ENCODE measurements at regions not wholly inside any gene's neighbourhood (a gene's known extent, or its start where the extent isn't known, plus 50 kb on each side); places are given as distances from the start of the nearest gene placed in this dataset.

- H3K4me3 ChIP-seq (ENCODE audit: control insufficient read depth, low read depth, low read length) = no peak overlapping the region
- no peak for DNase-seq (ENCODE audit: low read depth)
- no peak for TF ChIP-seq CTCF (conservative IDR thresholded peaks at IDR 0.05; ENCODE audit: control insufficient read depth, insufficient read depth, low read depth, low read length)
Measured at GRCh38 chr15:62474021-62474770, 309.1 kb upstream of the C2CD4B start.

- no peak overlapping the region for H3K4me3 ChIP-seq (ENCODE audit: control insufficient read depth, low read depth, low read length)
- no peak for TF ChIP-seq CTCF (conservative IDR thresholded peaks at IDR 0.05; ENCODE audit: control insufficient read depth, insufficient read depth, low read depth, low read length)
- peak; percentile 47 for DNase-seq (ENCODE audit: low read depth)
Measured at GRCh38 chr15:62474771-62475124, 309.7 kb upstream of the C2CD4B start.

- no peak for DNase-seq (ENCODE audit: low read depth)
- no peak for TF ChIP-seq CTCF (conservative IDR thresholded peaks at IDR 0.05; ENCODE audit: control insufficient read depth, insufficient read depth, low read depth, low read length)
- H3K4me3 ChIP-seq (ENCODE audit: control insufficient read depth, low read depth, low read length) = no peak overlapping the region
Measured at GRCh38 chr15:62475591-62475990, 310.5 kb upstream of the C2CD4B start.

- no peak for DNase-seq (ENCODE audit: low read depth)
- no peak overlapping the region for H3K4me3 ChIP-seq (ENCODE audit: control insufficient read depth, low read depth, low read length)
- no peak for TF ChIP-seq CTCF (conservative IDR thresholded peaks at IDR 0.05; ENCODE audit: control insufficient read depth, insufficient read depth, low read depth, low read length)
Measured at GRCh38 chr15:62476163-62476562, 311.1 kb upstream of the C2CD4B start.

GRCh38 chr15:62477929-62478328 lies 312.8 kb upstream of the C2CD4B start:
- DNase-seq (ENCODE audit: low read depth) = no peak
- H3K4me3 ChIP-seq (ENCODE audit: control insufficient read depth, low read depth, low read length) = no peak overlapping the region
- no peak for TF ChIP-seq CTCF (conservative IDR thresholded peaks at IDR 0.05; ENCODE audit: control insufficient read depth, insufficient read depth, low read depth, low read length)

GRCh38 chr15:62482785-62483429 lies 317.8 kb upstream of the C2CD4B start:
- DNase-seq (ENCODE audit: low read depth) = no peak

More at GRCh38 chr15:62482785-62483429, 317.8 kb upstream of the C2CD4B start:
- peak; percentile 5 for TF ChIP-seq CTCF (conservative IDR thresholded peaks at IDR 0.05; ENCODE audit: control insufficient read depth, insufficient read depth, low read depth, low read length)
- no peak overlapping the region for H3K4me3 ChIP-seq (ENCODE audit: control insufficient read depth, low read depth, low read length)
